Activated CD4-positive, alpha-beta T cell treated with anti-CD3 and anti-CD28 coated beads, Interleukin-2, Interleukin-6, amounts not matched to agents 100 ng/mL and 50 ng/mL, durations not matched to agents 16 hours and 8 hours (primary cell): ENCODE measurements at regions not wholly inside any gene's neighbourhood (a gene's known extent, or its start where the extent isn't known, plus 50 kb on each side); places are given as distances from the start of the nearest gene placed in this dataset.
"Not testable (repeated sequence)": the region's sequence is repeated elsewhere in the genome, so short reads cannot be mapped to it uniquely, and the experiment has no call there.

Experiments
- DNase-seq: peaks from one replicate; pipeline ENCODE4 v3.0.0-alpha.2; 2020

GRCh38 chr3:28042095-28042635 lies 199.3 kb upstream of the CMC1 start:
- DNase-seq = no peak

DNA sequence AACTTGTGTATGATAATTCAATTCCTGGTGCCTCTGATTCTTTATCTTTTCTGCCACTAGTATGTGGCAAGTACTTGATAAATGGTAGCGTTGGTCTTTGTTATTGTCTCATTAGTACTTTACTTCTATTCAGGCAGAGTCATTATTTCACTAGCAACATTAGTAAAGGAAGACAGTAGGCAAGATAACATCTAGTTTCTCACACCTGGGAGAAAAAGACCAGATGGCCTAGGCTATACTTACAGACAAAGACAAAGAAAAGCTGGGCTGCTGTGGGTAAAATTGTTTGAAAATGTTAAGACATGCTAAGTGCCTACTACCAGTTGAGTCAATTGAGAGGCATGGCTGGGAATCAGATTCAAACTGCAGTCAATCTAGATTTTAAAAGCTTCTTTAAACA lies 198.7 kb upstream of the CMC1 start:
- DNase-seq = no peak

GRCh38 chr3:28050120-28050519 lies 191.3 kb upstream of the CMC1 start:
- no peak for DNase-seq

DNA sequence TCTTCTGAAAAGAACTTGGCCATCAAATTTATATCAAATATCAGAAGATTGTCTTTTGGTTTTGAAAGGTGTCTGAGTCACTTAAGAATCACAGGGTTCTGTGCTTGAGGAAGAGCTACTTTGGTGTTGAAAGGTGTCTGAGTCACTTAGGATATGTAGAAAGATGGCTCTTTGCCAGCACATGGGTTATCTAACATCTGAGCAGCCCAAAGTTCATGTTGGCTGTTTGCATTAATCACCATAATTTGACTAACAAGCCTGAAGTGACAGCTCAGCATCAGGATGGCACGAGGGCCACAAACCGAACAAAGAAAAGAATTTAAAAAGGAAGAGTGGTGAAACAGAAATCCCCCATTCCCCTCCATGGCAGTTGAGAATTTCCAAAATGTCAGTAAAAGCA lies 190.5 kb upstream of the CMC1 start:
- peak; percentile 67 for DNase-seq

DNA sequence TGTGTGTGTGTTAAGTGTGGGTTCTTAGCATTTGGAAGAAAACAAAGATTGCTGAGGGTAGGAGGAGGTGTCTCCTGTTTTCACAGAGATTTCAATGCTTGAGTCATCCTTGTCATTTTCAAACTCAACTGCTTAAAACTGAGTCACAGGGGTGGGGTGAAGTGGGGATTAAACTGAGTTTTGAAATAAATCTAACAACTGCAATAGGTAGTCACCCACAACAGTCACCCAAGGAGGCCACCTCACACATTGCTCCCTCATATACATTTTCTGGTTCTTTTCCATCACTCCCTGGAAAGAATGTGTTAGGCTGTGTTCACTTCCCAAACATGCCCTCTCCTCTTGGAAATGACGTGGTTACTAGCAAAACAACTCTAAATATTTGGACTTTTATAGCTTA lies 187.7 kb upstream of the CMC1 start:
- DNase-seq = peak; percentile 65

GRCh38 chr3:28056806-28057205 lies 184.6 kb upstream of the CMC1 start:
- DNase-seq = no peak

- no peak for DNase-seq
Observed at GRCh38 chr3:28057539-28057938, 183.9 kb upstream of the CMC1 start.

GRCh38 chr3:28059199-28059598 lies 182.2 kb upstream of the CMC1 start:
- not testable (repeated sequence) for DNase-seq

DNA sequence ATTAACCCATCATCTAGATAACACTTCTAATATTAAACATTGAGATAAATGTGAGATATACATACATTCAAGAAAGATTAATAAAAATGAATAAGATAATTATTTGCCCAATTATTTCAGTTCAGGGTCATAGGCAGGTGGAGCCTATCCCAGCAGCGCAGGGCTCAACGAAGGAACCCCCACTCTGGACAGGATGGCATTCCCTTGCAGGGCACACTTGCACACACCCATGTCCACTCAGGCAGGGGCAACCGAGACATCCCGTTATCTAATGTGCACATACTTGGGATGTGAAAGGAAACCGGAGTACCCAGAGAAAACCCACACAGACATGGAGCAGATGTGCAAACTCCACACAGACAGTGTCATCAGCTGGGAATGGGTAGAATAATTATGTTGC lies 175.4 kb upstream of the CMC1 start:
- no peak for DNase-seq

- no peak for DNase-seq
Observed at GRCh38 chr3:28067014-28067413, 174.4 kb upstream of the CMC1 start.

DNA sequence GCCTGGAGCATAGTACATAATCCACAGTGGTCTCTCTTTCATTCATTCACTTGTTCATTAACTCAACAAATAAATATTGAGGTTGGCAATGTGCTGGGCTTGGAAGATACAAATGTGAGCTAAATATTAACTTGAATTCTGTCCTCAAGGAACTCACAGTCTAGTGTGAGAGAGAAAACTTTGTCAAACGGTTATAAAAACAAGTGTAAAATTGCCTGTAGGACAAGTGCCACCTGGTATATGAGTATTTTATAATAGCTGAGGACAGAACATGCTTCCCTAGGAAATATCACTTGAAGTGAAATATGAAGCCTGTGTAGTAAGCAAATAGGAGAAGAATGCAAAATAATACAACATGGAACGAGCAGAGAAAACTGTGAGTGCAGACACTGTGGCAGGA lies 173.1 kb upstream of the CMC1 start:
- no peak for DNase-seq

GRCh38 chr3:28069438-28069837 lies 172.0 kb upstream of the CMC1 start:
- DNase-seq = no peak

DNA sequence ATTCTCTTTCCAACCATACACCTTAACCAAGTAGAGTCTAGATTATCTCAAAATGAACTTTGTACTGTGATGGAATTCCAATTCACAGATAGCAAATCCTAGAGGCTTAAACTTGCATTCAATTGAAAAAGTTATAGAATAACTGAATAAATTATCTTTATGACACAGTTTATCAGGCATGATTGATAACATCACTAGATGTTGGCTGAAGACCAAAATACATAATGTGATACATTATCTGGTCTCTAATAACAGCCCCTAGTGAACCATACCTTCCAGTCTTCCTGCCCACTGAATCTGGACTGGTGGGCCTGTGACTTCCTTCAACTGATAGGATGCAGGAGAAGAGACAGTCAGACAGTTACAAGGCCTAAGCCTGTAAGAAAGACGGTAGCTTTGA lies 165.2 kb upstream of the CMC1 start:
- DNase-seq = no peak

- no peak for DNase-seq
Observed at GRCh38 chr3:28077572-28077971, 163.8 kb upstream of the CMC1 start.

- no peak for DNase-seq
Observed at GRCh38 chr3:28078536-28078935, 162.9 kb upstream of the CMC1 start.

DNA sequence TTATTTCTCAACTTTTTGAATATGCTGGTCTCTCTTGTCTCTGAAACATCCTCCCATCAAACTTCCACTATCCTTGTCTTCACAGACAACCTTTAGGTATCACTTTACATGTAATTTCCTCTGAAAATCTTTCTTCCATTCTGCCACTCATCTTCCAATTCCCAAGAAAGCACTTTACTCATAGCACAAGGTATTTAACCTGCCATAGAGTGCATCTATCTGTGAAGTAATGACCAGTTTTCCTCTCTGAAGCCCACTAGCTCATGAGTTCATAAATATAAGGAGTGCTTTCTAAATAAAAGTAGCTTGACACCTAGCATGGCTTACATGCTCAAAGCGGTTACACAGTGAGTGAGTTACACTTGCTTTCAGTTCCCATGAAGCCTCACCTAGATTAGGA lies 160.7 kb upstream of the CMC1 start:
- DNase-seq = no peak

GRCh38 chr3:28081533-28081947 lies 159.9 kb upstream of the CMC1 start:
- DNase-seq = no peak

- no peak for DNase-seq
Observed at GRCh38 chr3:28087591-28087990, 153.8 kb upstream of the CMC1 start.

- DNase-seq = no peak
Observed at GRCh38 chr3:28088811-28089526, 152.4 kb upstream of the CMC1 start.

DNA sequence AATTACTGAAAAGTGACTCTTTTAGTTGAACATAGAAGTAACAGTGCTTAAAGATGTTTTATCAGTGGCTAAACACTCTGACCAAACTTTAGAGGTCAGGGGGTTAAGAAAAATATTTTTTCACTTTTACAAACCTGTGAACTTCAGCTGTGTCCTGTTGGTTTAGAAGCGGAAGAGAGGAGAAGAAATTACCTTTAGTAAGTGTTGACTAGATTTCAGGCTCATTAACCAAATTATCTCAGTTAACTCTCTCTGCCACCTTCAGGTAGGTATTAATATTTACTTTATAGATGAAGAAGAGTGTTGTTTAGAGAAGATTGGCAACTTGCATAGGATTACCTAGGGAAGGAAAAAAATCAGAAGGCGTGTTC lies 151.9 kb upstream of the CMC1 start:
- no peak for DNase-seq

DNA sequence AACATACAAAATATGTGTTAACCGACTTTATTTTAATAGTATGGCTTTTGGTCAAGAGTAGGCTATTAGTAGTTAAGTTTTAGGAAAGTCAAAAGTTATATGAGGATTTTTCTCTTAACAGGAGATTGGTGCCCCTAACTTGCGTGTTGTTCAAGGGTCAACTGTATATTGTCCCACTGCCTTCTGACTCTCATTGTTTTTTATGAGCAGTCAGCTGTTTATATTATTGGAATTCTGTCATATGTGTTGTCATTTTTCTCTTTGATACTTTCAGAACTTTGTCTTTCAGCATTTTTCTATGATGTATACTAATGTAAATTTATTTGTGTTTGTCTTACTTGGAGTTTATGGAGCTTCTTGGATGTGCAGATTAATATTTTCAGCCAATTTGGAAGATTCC lies 142.1 kb upstream of the CMC1 start:
- no peak for DNase-seq

DNA sequence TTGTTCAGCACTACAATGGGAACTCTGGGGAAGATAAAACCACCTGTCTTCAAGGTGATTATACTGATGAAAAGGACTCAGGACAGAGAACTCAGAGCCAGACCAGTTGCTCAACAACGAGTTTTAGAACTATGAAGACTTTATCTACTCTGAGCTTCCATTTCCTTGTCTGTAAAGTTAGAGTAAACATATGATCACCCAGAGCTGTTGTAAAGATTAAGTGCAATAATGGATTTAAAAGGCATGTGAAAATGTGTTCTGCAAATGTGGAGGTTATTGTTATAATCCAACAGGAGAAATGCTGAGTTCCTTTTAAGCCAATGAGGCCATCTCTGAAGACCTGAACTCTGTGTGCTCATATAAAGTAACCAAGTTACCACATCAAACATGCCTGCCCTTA lies 139.7 kb upstream of the CMC1 start:
- DNase-seq = no peak

- no peak for DNase-seq
Observed at GRCh38 chr3:28103861-28104260, 137.6 kb upstream of the CMC1 start.

DNA sequence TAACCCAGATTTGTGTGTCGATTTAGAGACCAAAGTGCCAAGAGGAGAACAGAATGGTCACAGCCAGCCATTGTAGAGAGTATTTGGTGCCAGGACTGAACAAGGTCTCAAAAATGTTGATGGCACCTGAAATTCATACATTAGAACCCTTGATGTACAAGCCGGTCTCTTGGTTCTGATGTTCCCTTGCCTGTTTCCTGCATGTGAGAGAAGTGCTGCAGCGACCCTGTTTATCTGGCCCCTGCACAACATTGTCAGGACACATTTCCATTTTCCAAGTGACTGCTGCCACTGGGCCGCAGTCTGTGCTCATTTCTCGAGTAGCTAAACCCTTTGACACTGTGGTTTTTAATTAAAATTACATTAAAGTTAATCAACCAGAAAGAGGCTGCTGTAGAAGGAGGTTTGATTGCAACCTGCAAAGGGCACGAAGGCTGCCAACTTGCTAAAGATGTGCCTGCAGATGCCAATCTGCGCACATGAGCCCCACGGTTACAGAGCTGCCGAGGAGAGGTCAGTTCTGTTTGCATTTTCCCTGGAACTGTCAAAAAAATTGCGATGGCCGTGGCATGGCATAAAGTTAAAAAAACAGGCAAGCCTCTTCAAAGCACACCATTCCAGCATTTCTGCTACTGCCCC lies 136.4 kb upstream of the CMC1 start:
- no peak for DNase-seq

- no peak for DNase-seq
Observed at GRCh38 chr3:28109829-28110228, 131.6 kb upstream of the CMC1 start.
